ENCODE measurements at regions not wholly inside any gene's neighbourhood (a gene's known extent, or its start where the extent isn't known, plus 50 kb on each side); places are given as distances from the start of the nearest gene placed in this dataset.

- TF ChIP-seq CTCF (IDR thresholded peaks at IDR 0.05) = no peak
- no peak for TF ChIP-seq EZH2phosphoT487 (IDR thresholded peaks at IDR 0.05)
- no peak for TF ChIP-seq EZH2 (IDR thresholded peaks at IDR 0.05)
Observed at GRCh38 chr5:51518607-51519006, 135.4 kb downstream of the ISL1 start.
